Loucy (cell line): ENCODE measurements at regions not wholly inside any gene's neighbourhood (a gene's known extent, or its start where the extent isn't known, plus 50 kb on each side); places are given as distances from the start of the nearest gene placed in this dataset.

Experiments
- EZH2phosphoT487 ChIP-seq: fragments of 200-600 bp; IDR thresholded peaks from 2 replicates; pipeline ENCODE4 v1.6.1; 2018; ENCODE audit warnings: antibody characterized with exemption, mild to moderate bottlenecking, moderate library complexity, borderline replicate concordance
- TF ChIP-seq, protein P1 (sequence below): fragments of 200-600 bp; sonication (generic); conservative IDR thresholded peaks from 2 replicates; pipeline ENCODE4 v1.5.1; 2014; ENCODE audit warnings: mild to moderate bottlenecking, antibody characterized with exemption, low read length

DNA sequence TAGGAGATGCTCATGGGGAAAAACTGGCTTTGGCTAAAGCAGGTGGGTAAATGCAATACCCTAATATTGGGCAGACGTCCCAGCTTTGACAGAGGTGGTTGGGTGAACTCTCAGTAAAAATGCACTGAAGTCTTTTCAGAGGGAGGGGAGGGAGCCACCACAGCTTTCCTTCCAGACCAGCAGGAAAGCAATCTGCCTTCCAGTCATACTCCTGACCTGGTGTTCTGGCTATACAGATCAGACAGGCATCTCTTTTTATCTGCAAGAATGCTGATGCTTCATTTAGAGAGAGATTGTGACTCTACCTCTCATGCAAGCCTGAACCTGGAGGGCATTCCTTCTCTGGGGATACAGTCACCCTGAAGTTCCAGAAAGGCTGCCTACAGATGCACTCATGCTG, 52.6 kb upstream of the ICA1 start:
- TF ChIP-seq, protein P1, sequence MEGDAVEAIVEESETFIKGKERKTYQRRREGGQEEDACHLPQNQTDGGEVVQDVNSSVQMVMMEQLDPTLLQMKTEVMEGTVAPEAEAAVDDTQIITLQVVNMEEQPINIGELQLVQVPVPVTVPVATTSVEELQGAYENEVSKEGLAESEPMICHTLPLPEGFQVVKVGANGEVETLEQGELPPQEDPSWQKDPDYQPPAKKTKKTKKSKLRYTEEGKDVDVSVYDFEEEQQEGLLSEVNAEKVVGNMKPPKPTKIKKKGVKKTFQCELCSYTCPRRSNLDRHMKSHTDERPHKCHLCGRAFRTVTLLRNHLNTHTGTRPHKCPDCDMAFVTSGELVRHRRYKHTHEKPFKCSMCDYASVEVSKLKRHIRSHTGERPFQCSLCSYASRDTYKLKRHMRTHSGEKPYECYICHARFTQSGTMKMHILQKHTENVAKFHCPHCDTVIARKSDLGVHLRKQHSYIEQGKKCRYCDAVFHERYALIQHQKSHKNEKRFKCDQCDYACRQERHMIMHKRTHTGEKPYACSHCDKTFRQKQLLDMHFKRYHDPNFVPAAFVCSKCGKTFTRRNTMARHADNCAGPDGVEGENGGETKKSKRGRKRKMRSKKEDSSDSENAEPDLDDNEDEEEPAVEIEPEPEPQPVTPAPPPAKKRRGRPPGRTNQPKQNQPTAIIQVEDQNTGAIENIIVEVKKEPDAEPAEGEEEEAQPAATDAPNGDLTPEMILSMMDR, result no peak
- no peak for TF ChIP-seq EZH2phosphoT487
